PC-9 (cell line): ENCODE measurements at regions not wholly inside any gene's neighbourhood (a gene's known extent, or its start where the extent isn't known, plus 50 kb on each side); places are given as distances from the start of the nearest gene placed in this dataset.

Source experiments
- EZH2 ChIP-seq: fragments of 200-600 bp; sonication (generic); IDR thresholded peaks from 2 replicates; pipeline ENCODE4 v1.8.0; 2017; ENCODE audit warnings: antibody characterized with exemption, low read depth
- TF ChIP-seq, protein P1 (sequence below): fragments of 200-600 bp; sonication (generic); conservative IDR thresholded peaks from 2 replicates; pipeline ENCODE4 v1.6.1; 2017; ENCODE audit warnings: mixed run types, antibody characterized with exemption, mild to moderate bottlenecking, moderate library complexity

DNA sequence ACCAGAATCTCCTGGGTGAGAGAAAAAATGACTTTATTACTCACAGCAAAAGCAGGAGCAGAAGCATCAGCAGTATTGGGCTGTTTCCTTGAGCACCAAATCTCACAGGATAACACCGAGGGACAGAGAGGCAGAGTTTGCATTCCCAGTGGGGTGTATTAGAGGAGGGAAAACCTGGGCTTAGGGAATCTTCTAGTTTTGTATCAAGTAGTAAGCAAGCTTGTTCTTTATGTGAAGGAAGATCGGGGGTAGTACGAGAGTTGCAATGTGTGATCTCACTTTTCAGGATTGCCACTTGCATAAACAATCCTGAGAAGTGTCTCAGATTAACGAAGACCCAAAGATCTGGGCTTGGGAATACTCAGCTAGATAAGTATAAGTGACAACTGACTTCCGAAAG, 1163.0 kb downstream of the TAF11L14 start:
- TF ChIP-seq, protein P1, sequence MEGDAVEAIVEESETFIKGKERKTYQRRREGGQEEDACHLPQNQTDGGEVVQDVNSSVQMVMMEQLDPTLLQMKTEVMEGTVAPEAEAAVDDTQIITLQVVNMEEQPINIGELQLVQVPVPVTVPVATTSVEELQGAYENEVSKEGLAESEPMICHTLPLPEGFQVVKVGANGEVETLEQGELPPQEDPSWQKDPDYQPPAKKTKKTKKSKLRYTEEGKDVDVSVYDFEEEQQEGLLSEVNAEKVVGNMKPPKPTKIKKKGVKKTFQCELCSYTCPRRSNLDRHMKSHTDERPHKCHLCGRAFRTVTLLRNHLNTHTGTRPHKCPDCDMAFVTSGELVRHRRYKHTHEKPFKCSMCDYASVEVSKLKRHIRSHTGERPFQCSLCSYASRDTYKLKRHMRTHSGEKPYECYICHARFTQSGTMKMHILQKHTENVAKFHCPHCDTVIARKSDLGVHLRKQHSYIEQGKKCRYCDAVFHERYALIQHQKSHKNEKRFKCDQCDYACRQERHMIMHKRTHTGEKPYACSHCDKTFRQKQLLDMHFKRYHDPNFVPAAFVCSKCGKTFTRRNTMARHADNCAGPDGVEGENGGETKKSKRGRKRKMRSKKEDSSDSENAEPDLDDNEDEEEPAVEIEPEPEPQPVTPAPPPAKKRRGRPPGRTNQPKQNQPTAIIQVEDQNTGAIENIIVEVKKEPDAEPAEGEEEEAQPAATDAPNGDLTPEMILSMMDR, result no peak
- TF ChIP-seq EZH2, result no peak
